Right atrium auricular region (tissue), 2 donors: ENCODE measurements at regions not wholly inside any gene's neighbourhood (a gene's known extent, or its start where the extent isn't known, plus 50 kb on each side); places are given as distances from the start of the nearest gene placed in this dataset.

Experiments
- DNase-seq: peaks from one replicate; pipeline ENCODE4 v3.0.0-alpha.2; 2019; ENCODE audit warnings: low spot score
- H3K27ac ChIP-seq, 2 donors: fragments of 200-600 bp; sonication (generic); 1 replicate in 1 of 2; 2 replicates in 1 of 2; pipeline ENCODE4 v1.5.1; 2016 to 2019
- H3K27me3 ChIP-seq, 2 donors: fragments of 200-600 bp; sonication (generic); one replicate each; pipeline versions ENCODE4 v1.5.1 to v1.6.0; 2017 to 2019
- H3K36me3 ChIP-seq: fragments of 200-600 bp; sonication (generic); one replicate; pipeline ENCODE4 v1.5.1; 2016
- H3K4me1 ChIP-seq, 2 donors: fragments of 200-600 bp; sonication (generic); one replicate each; pipeline versions ENCODE4 v1.5.1 to v1.6.0; 2017 to 2019
- H3K4me3 ChIP-seq, 2 donors: fragments of 200-600 bp; sonication (generic); 1 replicate in 1 of 2; 2 replicates in 1 of 2; pipeline ENCODE4 v1.5.1; 2017 to 2019; ENCODE audit warnings: mild to moderate bottlenecking in 1 of 2, moderate library complexity in 1 of 2
- H3K9me3 ChIP-seq, 2 donors: fragments of 200-600 bp; sonication (generic); one replicate each; pipeline ENCODE4 v1.5.1; 2019
- CTCF ChIP-seq, 2 donors: fragments of 200-600 bp; sonication (generic); IDR thresholded peaks; one replicate each; pipeline ENCODE4 v1.5.1; 2019; ENCODE audit warnings: antibody characterized with exemption in 2 of 2

- peak overlapping the region in 1 of 2 donors; percentile 29 for H3K27ac ChIP-seq
- no peak for TF ChIP-seq CTCF (IDR thresholded peaks at IDR 0.05)
- H3K9me3 ChIP-seq = no peaks in the 10 kb centered on the region
- H3K27me3 ChIP-seq = no peaks in the 10 kb centered on the region
- H3K4me1 ChIP-seq = peaks cover 0 to 15% of the 10 kb centered on the region in 2 donors
- H3K4me3 ChIP-seq = no peak overlapping the region
- DNase-seq = peak; percentile 86
- no peaks in the 10 kb centered on the region for H3K36me3 ChIP-seq
These were observed 60.1 kb upstream of the ZNF608 start for GRCh38 chr5:124806373-124807077.

- Histone ChIP-seq H3K27me3 (no peaks in the 10 kb centered on the region), H3K4me1 (peaks cover 0 to 15% of the 10 kb centered on the region in 2 donors), H3K4me3 (no peak overlapping the region), H3K27ac (no peak overlapping the region), H3K36me3 (no peaks in the 10 kb centered on the region), H3K9me3 (no peaks in the 10 kb centered on the region)
- no peak for TF ChIP-seq CTCF (IDR thresholded peaks at IDR 0.05)
- DNase-seq = no peak
These were observed 62.4 kb upstream of the ZNF608 start for GRCh38 chr5:124808842-124809268.

- TF ChIP-seq CTCF (IDR thresholded peaks at IDR 0.05) = no peak
- H3K27ac ChIP-seq = no peak overlapping the region
- H3K4me1 ChIP-seq = peaks cover 0 to 15% of the 10 kb centered on the region in 2 donors
- H3K9me3 ChIP-seq = no peaks in the 10 kb centered on the region
- no peaks in the 10 kb centered on the region for H3K36me3 ChIP-seq
- H3K4me3 ChIP-seq = no peak overlapping the region
- H3K27me3 ChIP-seq = no peaks in the 10 kb centered on the region
- no peak for DNase-seq
These were observed 64.1 kb upstream of the ZNF608 start for GRCh38 chr5:124810396-124811006.

GRCh38 chr5:124812771-124813358 is 66.4 kb upstream of the ZNF608 start:
- H3K9me3 ChIP-seq = no peaks in the 10 kb centered on the region
- TF ChIP-seq CTCF (IDR thresholded peaks at IDR 0.05) = no peak
- peaks cover 0 to 6% of the 10 kb centered on the region in 2 donors for H3K4me1 ChIP-seq
- no peaks in the 10 kb centered on the region for H3K27me3 ChIP-seq
- no peak overlapping the region for H3K4me3 ChIP-seq
- no peaks in the 10 kb centered on the region for H3K36me3 ChIP-seq
- H3K27ac ChIP-seq = no peak overlapping the region
- DNase-seq = no peak

GRCh38 chr5:124816381-124816780 is 69.9 kb upstream of the ZNF608 start:
- TF ChIP-seq CTCF (IDR thresholded peaks at IDR 0.05) = no peak
- H3K4me3 ChIP-seq = no peak overlapping the region
- no peaks in the 10 kb centered on the region for H3K27me3 ChIP-seq
- H3K36me3 ChIP-seq = no peaks in the 10 kb centered on the region
- no peak for DNase-seq
- H3K9me3 ChIP-seq = no peaks in the 10 kb centered on the region
- H3K4me1 ChIP-seq = no peaks in the 10 kb centered on the region
- no peak overlapping the region for H3K27ac ChIP-seq
